Nephron (organoid): ENCODE measurements at regions not wholly inside any gene's neighbourhood (a gene's known extent, or its start where the extent isn't known, plus 50 kb on each side); places are given as distances from the start of the nearest gene placed in this dataset.

ENCODE experiments used
- H3K27ac Mint-ChIP-seq, 3 experiments: 2 replicates each; pipeline ENCODE4 v1.8.0; 2020; ENCODE audit warnings: mixed read lengths in 3 of 3, mild to moderate bottlenecking in 2 of 3, moderate library complexity in 1 of 3
- H3K27me3 Mint-ChIP-seq: 2 replicates; pipeline ENCODE4 v1.8.0; 2021; ENCODE audit warnings: low read depth, mild to moderate bottlenecking, moderate library complexity, mixed read lengths
- H3K36me3 Mint-ChIP-seq: 2 replicates; pipeline ENCODE4 v1.8.0; 2020; ENCODE audit warnings: low read depth, mixed read lengths
- H3K4me1 Mint-ChIP-seq: 2 replicates; pipeline ENCODE4 v1.8.0; 2020; ENCODE audit warnings: mixed read lengths
- H3K4me3 Mint-ChIP-seq, 3 experiments: 2 replicates each; pipeline ENCODE4 v1.8.0; 2020; ENCODE audit warnings: mild to moderate bottlenecking in 3 of 3, mixed read lengths in 3 of 3, moderate library complexity in 2 of 3
- H3K9me3 Mint-ChIP-seq: 2 replicates; pipeline ENCODE4 v1.8.0; 2020; ENCODE audit warnings: mixed read lengths
- CTCF ChIP-seq, 3 experiments: fragments of 200-600 bp; sonication (generic); IDR thresholded peaks; one replicate each; pipeline ENCODE4 v1.5.0; 2021; ENCODE audit warnings: antibody characterized with exemption in 3 of 3; ENCODE audit not compliant: unreplicated experiment in 3 of 3

- no peaks in the 10 kb centered on the region for H3K36me3 Mint-ChIP-seq
- H3K27me3 Mint-ChIP-seq, result peaks cover 27% of the 10 kb centered on the region
- peaks cover 12% of the 10 kb centered on the region for H3K4me1 Mint-ChIP-seq
- H3K9me3 Mint-ChIP-seq, result no peaks in the 10 kb centered on the region
- TF ChIP-seq CTCF (IDR thresholded peaks at IDR 0.05; ENCODE audit: unreplicated experiment in 3 of 3), result no peak
- H3K27ac Mint-ChIP-seq, result no peak overlapping the region
- no peak overlapping the region for H3K4me3 Mint-ChIP-seq
Observed at GRCh38 chr20:47936612-47937011, 151.3 kb upstream of the SULF2 start.

- Mint-ChIP-seq H3K4me1 (peaks cover 18% of the 10 kb centered on the region), H3K9me3 (no peaks in the 10 kb centered on the region), H3K4me3 (no peak overlapping the region), H3K27ac (no peak overlapping the region), H3K36me3 (no peaks in the 10 kb centered on the region), H3K27me3 (peaks cover 27% of the 10 kb centered on the region)
- TF ChIP-seq CTCF (IDR thresholded peaks at IDR 0.05; ENCODE audit: unreplicated experiment in 3 of 3), result no peak
Observed at GRCh38 chr20:47934761-47935160, 149.5 kb upstream of the SULF2 start.

GRCh38 chr20:47931443-47931842 lies 146.2 kb upstream of the SULF2 start:
- Mint-ChIP-seq H3K36me3 (no peaks in the 10 kb centered on the region), H3K4me1 (peaks cover 30% of the 10 kb centered on the region), H3K4me3 (no peak overlapping the region), H3K9me3 (peaks cover 3% of the 10 kb centered on the region), H3K27ac (no peak overlapping the region), H3K27me3 (peaks cover 14% of the 10 kb centered on the region)
- TF ChIP-seq CTCF (IDR thresholded peaks at IDR 0.05; ENCODE audit: unreplicated experiment in 3 of 3), result no peak

GRCh38 chr20:47931002-47931401 lies 145.7 kb upstream of the SULF2 start:
- Mint-ChIP-seq H3K9me3 (peaks cover 4% of the 10 kb centered on the region), H3K36me3 (no peaks in the 10 kb centered on the region), H3K4me3 (no peak overlapping the region), H3K27ac (no peak overlapping the region), H3K27me3 (peaks cover 12% of the 10 kb centered on the region), H3K4me1 (peaks cover 30% of the 10 kb centered on the region)
- no peak for TF ChIP-seq CTCF (IDR thresholded peaks at IDR 0.05; ENCODE audit: unreplicated experiment in 3 of 3)

GRCh38 chr20:47929368-47930115 lies 144.3 kb upstream of the SULF2 start:
- H3K27me3 Mint-ChIP-seq, result peaks cover 8% of the 10 kb centered on the region
- H3K27ac Mint-ChIP-seq, result peak overlapping the region; percentile 19 to 61 (median 58)
- no peak overlapping the region for H3K4me3 Mint-ChIP-seq
- no peak for TF ChIP-seq CTCF (IDR thresholded peaks at IDR 0.05; ENCODE audit: unreplicated experiment in 3 of 3)
- peaks cover 10% of the 10 kb centered on the region for H3K9me3 Mint-ChIP-seq
- peaks cover 30% of the 10 kb centered on the region for H3K4me1 Mint-ChIP-seq
- H3K36me3 Mint-ChIP-seq, result no peaks in the 10 kb centered on the region

- Mint-ChIP-seq H3K4me1 (peaks cover 20% of the 10 kb centered on the region), H3K9me3 (peaks cover 10% of the 10 kb centered on the region), H3K27ac (no peak overlapping the region), H3K36me3 (no peaks in the 10 kb centered on the region), H3K27me3 (peaks cover 8% of the 10 kb centered on the region), H3K4me3 (no peak overlapping the region)
- TF ChIP-seq CTCF (IDR thresholded peaks at IDR 0.05; ENCODE audit: unreplicated experiment in 3 of 3), result no peak
Observed at GRCh38 chr20:47927944-47928343, 142.7 kb upstream of the SULF2 start.
